Gastrocnemius medialis (tissue), 4 donors: ENCODE measurements at regions not wholly inside any gene's neighbourhood (a gene's known extent, or its start where the extent isn't known, plus 50 kb on each side); places are given as distances from the start of the nearest gene placed in this dataset.

Experiments used
- CTCF ChIP-seq, 5 experiments: fragments of 450-650 bp in 3 of 5; fragments of 200-600 bp in 2 of 5; sonication (generic) in 2 of 5; IDR thresholded peaks in 4 of 5; conservative IDR thresholded peaks in 1 of 5; 1 replicate in 4 of 5; 2 replicates in 1 of 5; pipeline ENCODE4 v1.5.1; 2016 to 2019; ENCODE audit warnings: antibody characterized with exemption in 5 of 5, mild to moderate bottlenecking in 3 of 5, moderate library complexity in 3 of 5
- POLR2A ChIP-seq, 2 donors: fragments of 450-650 bp; IDR thresholded peaks; one replicate each; pipeline ENCODE4 v1.6.1; 2017; ENCODE audit warnings: antibody characterized with exemption in 2 of 2, mild to moderate bottlenecking in 2 of 2, moderate library complexity in 2 of 2

- TF ChIP-seq POLR2A (IDR thresholded peaks at IDR 0.05) (no peak), CTCF (IDR thresholded peaks at IDR 0.05 in 4 of 5, conservative IDR thresholded peaks at IDR 0.05 in 1 of 5) (no peak)
These were observed 195.1 kb upstream of the PSMD7 start for GRCh38 chr16:74101379-74102137.
